HG03460 (cell line): ENCODE measurements at regions not wholly inside any gene's neighbourhood (a gene's known extent, or its start where the extent isn't known, plus 50 kb on each side); places are given as distances from the start of the nearest gene placed in this dataset.
"Not testable (repeated sequence)": the region's sequence is repeated elsewhere in the genome, so short reads cannot be mapped to it uniquely, and the experiment has no call there.

Source experiments
- ATAC-seq: cut with Tn5 transposase; IDR thresholded peaks from one replicate; pipeline ENCODE4 v1.9.1; 2021; ENCODE audit not compliant: unreplicated experiment

DNA sequence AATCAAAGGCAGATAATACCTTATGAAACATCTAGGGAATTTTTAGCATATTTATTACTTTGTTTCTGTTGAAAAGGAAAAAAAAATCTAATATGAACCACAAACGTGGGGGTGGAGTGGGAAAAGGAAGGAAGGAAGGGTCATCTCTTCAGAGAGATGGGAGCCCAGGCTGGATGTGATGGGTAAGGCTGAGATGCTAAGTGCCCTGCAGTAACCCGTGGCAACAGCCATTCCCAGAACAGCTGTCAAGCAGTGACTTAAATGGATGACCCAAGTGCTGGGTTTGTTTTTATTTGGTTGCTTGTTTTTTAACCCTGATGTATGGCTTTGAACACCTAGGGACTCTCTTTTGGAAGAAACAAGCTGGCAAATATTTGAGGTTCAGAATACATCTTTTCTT lies 50.7 kb upstream of the KLF7 start:
- ATAC-seq = no peak

DNA sequence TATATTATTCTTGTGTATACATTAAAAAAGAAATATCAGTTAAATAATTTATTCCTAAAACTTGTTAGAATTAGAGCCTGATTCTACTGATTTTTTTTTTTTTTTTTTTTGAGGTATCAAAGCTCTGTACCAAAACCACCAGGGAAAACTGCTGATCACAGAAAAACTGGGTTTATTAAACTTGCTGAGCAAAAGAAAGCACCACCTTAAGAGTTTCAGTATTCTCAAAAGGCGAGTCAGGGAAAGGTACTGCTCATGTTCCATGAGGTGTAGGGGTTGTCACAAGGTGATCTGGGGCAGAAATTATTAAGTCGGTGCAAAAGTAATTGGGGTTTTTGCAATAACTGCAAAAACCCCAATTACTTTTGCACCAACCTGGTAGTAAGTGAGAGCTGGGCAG lies 51.7 kb upstream of the KLF7 start:
- ATAC-seq = no peak

DNA sequence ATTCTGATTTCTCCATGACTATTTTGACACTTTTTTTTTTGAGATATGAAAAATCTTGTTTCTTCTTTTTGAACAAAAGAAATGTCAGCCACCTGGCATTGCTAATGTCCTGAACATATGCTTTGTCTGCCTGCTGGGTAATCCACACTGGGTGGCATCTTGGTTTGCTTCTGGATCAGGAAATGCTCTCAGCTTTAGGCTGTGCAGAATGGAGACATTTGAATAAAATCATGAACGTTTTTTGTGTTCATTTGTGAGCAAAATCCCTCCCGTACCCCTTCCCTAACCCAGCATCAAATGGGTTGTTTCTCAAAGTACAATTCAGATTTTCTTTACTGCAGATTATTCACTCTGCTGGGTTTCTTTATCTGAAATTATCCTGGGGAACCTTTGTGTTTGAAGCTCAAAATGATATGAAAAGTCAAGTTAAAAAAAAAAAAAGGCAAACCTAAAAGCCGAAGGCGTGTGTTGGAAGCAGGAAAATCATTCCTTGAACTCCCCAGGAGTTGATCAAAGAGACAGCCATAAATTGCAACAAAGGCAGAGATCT lies 53.4 kb upstream of the KLF7 start:
- ATAC-seq = no peak

DNA sequence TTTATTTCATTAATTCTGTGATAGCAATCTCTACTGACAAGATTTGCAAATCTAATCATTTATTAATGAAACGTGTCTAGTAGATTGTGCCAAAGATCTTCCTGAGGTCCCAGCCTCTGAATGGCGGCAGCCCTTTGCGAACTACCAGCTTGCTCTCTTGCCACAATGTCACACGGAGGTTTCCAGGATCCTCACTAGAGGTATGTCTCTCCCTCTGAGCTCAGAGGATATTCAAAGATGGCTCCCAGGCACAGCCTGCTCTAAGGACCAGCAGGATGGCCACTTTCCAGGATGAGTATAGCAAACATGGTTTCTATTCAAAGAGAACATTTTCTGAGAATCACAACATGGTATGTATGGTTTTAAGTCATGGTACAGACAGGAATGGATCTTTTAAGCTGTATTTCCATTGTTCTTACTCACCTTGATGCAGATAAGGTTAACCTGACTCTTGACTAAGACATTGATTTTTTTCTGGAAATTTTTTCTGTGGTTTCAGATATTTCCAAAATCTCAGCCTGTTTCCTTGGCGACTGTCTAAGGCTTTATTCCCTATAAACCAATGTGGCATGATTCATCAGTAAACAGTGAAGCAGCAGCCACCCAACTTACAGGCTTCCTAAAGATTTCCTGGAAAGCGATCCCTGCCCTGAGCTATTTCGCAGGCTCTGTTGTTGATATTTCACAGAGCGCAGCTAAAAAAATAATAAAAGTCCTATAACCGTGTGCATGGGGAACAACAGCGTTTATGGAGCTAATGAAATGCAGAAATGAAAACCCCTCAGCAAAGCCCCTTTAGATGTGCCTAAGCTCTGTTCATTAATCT lies 54.1 kb upstream of the KLF7 start:
- ATAC-seq = no peak

DNA sequence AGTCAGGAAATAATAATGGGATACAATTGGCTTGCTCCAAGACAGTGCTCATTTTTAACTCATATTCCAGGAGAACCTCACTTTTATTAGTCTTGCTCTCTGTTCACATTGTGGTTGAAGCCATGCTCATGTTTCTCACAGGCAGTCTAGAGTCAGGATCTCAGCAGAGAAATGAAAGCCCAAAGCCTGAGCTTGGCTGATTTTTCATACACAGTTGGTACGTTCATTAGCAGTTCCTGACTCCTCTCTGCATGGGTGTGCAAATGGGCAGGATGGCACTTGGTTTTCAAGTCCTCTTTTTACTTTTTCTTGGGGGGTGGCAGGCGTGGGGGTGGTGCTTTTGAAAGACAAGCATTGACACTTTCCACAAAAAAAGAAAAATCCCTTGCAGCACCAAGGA lies 56.0 kb upstream of the KLF7 start:
- ATAC-seq = no peak

DNA sequence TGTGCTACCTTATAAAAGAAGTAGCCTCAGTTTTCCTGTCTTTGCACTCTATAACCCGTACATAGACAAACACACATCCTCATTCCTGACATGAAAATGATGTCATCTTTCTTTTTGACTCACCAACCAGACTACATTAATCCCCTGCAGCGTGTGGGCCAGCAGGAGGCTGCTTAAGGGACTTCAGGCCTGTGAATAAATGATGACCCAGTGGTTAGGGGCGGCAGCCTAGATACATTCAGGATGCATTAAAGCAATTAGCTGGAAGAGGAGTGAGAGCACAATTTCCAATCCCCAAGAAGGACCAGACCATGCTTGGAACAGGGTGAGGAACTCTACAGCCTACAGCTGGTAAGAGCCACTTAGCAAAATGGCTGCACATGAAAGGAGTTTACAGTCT lies 57.3 kb upstream of the KLF7 start:
- peak; percentile 84 for ATAC-seq

DNA sequence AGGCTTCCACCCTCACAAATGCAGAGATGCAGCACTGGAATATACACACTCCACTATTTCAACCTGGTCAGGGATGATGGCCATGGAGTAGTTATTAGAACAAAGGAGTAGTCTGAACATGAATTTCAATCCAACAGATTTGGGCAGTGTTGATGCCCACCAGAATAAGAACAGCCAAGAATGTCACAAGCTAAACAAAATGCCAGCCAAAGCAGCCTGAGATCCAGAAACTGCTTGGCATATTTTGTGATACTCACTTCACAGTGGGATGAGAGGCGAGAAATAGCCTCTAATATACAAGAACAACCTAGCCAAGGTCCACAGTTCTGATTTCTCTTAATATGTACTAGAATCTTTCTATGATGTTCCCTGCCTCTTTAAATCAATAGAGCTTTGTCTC lies 58.6 kb upstream of the KLF7 start:
- ATAC-seq = no peak

DNA sequence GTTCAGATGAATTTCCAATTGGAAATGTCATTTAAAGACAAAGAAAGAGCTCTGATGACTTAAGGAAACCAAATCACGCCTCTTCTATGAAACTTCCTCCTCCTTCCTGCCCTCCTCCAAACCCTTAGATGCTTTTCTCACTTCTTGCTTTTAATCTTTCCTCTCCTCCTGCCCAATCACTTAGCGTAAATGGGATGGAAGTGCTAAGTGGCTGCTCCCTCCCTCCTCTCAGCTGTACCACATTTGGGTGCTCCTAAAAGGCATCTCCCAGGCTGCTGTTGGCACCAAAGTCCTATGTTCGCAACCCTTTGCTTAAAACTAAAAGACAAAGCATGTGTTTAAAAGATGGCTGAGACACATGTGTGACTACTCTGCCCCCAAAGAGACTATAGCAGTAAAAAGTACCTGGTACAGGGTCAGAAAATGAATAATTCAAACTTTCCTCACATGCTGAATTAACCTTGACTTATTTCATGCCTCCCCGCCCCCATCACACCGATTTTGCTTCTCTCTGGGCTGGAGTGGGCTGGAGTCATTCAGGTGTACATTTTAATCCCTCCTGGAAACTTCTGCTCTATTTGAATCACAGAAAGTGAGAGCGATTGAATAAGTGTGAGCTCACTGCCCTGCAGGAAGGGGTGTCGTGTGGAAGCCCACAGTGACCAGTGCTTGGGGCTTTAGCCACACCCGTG lies 59.2 kb upstream of the KLF7 start:
- no peak for ATAC-seq

DNA sequence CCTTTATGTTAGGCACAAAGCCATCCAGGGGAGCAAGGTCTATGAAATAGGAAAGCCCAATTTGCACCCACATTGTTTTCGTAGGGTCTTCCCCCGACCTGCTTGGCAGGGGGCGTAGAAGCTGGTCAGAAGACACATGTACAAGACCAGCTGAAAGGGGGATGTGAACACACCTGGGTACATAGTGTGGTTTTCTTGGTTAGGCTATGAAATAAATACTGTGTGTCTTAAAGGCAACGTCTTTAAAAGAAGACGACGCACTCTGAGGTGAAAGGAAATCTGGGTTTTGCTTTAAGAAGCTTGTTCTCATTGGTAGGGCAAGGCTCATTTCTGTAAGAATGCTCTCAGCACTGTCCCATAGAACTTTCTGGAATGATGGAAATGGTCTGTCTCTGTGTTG lies 60.0 kb upstream of the KLF7 start:
- no peak for ATAC-seq

DNA sequence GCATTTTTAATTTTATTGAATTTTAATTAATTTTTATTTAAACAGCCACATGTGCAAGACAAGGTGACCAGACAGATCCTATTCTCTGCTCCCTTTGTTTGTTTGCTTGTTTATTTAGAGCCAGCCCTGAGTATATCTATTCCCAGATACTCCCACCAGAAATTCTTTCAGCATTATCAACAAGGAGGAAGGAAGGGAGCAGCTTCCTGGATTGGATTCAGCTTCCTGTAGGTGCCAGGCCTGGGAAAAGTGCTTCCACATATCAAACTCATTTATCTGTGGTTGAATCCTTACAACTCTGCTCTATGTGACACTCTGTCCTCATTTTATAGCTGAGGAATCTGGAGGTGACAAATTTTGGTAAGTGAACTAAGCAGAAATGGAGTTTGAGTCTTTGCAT lies 60.5 kb upstream of the KLF7 start:
- ATAC-seq = no peak

DNA sequence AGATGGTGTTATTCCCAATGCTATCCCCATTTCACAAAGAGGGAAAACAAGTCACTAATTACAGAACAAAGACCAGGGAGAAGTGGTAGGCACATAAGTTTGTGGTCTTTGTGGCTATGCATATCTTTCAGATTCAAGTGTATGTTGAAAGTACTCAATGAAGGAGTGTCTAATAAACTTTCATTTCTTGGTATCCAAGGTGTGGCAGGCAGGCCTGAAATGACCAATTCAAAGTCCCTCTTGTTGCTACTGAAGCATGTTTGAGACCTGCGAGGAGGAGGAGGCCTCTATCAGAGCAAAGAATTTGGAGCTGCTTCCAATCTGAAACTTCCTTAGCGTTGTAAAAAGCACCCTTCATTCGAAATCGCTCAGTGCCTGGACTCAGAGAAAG lies 60.9 kb upstream of the KLF7 start:
- ATAC-seq = no peak

DNA sequence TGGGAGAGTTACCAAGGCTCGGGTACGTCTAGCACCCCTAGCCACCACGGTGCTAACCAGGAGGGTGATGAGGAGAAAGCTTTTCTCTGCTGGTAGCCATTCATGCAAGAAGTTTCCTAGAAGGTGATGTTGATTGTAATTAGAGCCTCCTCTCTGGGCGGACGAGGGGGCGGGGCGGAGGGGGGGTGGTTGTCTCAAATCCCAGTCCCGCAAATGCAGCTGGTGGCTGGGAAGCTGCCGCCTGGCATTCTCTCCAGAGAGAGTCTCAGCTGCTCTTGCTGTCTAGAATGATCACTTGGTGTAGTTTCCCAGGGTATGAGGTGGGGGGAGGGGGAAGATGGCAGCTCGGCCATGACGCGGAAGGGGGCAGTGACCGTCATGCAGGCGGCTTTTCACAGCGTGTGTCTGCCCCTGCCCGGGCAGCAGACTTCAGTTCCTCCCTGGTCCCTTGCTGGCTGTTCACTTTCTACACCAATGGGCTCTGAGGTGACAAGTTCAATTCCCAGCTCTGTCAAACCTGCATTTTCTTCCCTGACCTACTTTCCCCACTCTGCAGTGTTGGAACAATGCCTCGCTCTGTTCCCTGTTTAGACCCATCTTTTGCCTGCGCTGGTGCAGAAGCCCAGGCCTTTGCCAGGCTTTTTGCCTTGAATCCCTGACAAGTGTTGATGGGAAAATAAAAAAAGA lies 61.5 kb upstream of the KLF7 start:
- ATAC-seq = no peak

DNA sequence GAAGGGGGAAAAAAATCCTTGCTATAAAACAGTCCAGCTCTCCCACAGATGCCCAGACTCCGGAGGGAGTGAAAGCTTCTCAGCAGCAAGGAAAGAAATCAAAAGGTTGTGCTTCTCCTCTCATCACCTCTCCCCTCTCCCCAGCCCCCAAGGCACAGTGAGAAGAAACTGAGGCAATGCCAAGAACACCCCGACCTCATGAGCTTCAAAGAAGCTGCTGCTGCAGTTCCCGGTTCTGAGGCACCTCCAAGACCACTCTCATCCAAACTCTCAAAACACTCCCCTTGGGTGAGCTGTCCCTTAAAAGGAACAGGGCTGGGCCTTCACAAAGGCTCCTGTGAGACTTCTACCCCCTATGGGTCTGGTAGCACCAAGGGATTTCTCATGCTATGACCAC lies 62.0 kb upstream of the KLF7 start:
- no peak for ATAC-seq

DNA sequence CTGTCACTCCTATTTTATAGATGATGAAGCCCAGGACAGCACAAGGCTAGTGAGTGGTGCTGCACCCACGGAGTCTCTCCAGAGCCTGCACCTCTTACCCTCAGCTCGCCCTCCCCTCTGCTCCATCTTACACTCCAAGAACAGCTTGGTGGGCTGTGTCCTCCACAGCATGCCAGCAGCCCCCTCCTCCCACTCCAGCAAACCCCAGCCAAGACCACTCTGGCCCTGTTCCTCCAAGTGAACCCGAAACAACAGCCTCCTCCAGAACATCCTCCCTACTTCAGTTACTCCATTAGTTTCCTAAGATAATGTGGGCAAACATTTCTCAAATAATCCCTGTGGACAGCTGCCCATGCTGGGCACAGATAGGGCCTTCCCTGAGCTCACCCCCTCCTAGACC lies 62.7 kb upstream of the KLF7 start:
- no peak for ATAC-seq

DNA sequence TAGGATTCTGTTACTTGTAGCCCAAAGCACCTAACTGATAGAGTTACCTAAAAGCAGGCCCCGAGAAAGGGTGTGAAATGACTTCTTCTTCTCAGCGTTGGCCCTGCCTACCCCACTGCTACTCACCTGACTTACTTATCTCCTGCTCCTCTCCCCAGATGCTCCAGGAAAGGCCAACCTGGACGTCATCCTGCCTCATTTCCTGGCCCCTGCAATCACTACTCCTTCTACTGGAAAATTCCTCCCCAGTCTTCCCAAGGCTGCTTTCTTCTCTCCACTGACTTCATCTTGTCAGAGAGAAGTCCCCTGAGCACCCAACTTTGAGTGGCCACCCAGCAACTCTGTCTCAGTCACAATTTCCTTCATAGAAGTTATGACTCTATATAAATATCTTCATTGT lies 63.4 kb upstream of the KLF7 start:
- no peak for ATAC-seq

DNA sequence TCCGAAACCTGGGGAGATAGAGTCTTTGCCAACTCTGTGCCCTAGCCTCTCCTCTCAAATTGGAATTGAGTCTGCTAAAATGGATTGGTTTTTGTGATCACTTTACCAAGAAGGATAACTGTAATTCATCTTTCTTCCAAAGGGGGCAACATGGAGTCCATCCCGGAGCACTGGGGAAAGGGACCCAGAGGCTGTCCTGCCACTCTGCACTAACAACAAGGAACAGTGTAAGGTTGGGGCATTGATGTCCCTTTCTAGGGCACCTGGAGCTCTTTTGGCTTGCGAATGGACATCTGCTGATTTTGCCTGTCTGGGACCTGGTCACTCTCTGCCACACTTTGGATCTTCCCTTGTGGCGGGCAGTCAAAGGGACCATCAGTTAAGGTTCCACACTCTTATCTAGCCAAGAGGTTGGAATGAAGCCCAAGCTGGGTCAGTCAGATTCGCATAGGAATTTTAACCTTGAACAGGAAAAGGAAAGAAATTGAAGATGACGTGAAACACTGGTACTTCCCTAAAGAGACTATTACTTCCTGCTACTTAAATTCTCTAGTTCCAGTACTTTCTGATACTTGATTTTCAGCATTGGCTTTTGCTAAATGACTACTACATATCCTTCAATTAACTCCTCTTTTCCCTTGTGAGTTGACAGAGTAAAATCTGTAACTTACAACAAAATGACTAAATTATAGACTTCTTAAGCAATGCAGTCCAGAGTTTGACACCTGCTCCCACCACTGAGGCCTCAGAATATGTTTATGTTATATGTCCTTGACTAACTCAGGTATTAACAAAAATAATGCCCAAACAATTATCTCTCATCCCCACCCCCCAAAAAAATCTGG lies 64.7 kb upstream of the KLF7 start:
- no peak for ATAC-seq

DNA sequence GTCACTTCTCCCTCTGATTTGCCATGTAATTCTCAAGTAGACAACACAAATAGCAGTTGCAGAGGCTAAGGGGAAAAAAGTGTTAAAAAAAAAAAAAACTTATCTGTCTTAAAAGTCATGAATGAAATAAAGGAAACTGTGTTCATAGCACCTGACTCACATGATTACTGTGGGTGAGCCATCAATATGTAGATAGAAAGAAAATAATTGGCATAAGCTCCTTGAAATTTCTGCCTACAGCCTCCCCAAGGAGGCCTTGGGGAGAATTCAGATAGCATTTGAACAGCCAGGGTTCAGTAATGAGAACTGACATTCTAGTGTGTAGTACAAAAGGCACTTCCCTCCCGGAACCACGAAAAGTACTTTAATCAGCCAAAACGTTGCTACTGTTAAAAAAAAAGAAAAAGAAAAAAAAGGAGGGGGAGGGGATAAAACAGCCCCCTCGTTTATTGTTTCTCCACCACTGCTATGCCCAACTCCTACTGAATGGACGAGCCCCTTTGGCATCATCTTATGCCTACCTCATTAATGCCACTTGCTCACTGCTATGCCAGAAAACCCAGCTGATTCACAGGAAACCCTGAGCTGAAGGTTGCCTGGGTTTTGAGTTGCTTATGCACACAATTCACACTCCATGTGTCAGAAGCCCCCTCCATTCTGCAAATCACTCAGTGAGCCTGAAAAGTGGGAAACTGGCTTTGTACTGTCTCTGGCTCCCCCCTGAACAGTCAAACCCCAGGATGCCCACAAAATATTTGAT lies 65.5 kb upstream of the KLF7 start:
- ATAC-seq = no peak

DNA sequence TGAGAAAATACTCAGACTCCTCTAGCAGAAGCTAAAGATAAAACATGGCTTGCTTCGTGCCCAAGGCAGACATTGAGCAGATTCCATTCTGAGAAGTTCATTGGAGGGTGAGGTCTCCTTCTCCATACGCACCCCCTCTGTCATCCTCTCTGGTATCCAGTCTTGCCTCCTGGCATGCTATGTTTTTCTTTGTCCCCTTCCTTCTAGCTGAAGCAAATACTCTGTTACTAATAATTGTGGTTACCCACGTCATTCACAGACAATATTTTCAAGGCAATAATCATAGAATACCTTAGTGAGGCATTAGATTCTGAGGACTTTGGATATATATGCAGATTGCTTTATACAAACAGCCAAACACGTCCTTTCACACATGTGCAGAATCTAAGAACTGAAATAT lies 66.2 kb upstream of the KLF7 start:
- no peak for ATAC-seq

DNA sequence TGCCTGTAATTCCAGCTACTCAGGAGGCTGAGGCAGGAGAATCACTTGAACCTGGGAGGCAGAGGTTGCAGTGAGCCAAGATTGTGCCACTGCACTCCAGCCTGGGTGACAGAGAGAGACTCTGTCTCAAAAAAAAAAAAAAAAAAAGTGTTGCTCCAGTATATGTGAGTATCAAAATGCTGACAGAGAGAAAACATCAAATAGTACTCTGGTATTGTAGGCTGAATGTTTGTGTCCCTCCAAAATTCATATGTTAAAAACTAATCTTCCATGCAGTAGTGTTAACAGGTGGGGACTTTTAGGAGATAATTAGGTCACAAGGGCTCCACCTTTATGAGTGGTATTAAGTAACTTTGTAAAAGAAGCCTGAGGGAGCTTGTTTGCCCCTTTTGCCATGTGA lies 67.4 kb upstream of the KLF7 start:
- not testable (repeated sequence) for ATAC-seq

DNA sequence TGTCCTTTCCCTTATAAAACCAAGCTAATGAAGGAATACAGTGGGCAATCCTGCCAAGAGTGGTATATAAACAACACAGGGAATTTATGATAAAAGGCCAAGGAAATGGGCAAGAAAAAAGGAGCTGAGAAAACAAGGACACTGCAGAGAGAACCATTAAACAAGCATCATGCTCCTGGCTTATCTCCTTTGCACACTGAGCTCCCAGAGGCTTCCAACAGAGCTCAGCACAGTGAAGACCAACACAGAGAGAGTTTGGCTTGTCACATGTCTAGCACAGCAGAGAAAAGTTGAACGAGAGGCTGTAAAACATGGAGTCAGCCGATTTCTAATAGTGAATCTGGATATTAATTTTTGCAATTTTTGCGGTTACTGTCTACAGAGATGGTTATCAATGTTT lies 68.0 kb upstream of the KLF7 start:
- ATAC-seq = no peak
